NT2/D1 (cell line): ENCODE measurements at regions not wholly inside any gene's neighbourhood (a gene's known extent, or its start where the extent isn't known, plus 50 kb on each side); places are given as distances from the start of the nearest gene placed in this dataset.

Experiments
- DNase-seq: peaks from one replicate; pipeline ENCODE4 v3.0.0-alpha.2; 2011; ENCODE audit warnings: low read depth, low spot score
- H3K27me3 ChIP-seq: 2 replicates; pipeline ENCODE4 v1.6.0; 2011; ENCODE audit warnings: mild to moderate bottlenecking; ENCODE audit not compliant: insufficient read length, insufficient read depth
- H3K36me3 ChIP-seq: 2 replicates; pipeline ENCODE4 v1.6.1; 2011; ENCODE audit warnings: mild to moderate bottlenecking, low read length, mixed read lengths; ENCODE audit not compliant: insufficient read depth, insufficient read length
- H3K4me1 ChIP-seq: 2 replicates; pipeline ENCODE4 v1.5.1; 2011; ENCODE audit not compliant: insufficient read depth, insufficient read length
- H3K4me3 ChIP-seq: 2 replicates; pipeline ENCODE4 v1.5.1; 2011; ENCODE audit warnings: low read depth; ENCODE audit not compliant: insufficient read length
- H3K9ac ChIP-seq: 2 replicates; pipeline ENCODE4 v1.6.0; 2011; ENCODE audit warnings: low read depth; ENCODE audit not compliant: insufficient read length
- H3K9me3 ChIP-seq: 2 replicates; pipeline ENCODE4 v1.5.1; 2011; ENCODE audit warnings: mild to moderate bottlenecking, low read length; ENCODE audit not compliant: insufficient read depth
- SUZ12 ChIP-seq: IDR thresholded peaks from 2 replicates; pipeline ENCODE4 v1.6.1; 2011; ENCODE audit not compliant: insufficient read length, insufficient read depth; ENCODE audit errors: extremely low read depth
- YY1 ChIP-seq: IDR thresholded peaks from 2 replicates; pipeline ENCODE4 v1.6.1; 2011; ENCODE audit not compliant: insufficient read length, insufficient read depth
- ZNF274 ChIP-seq: IDR thresholded peaks from 2 replicates; pipeline ENCODE4 v1.6.1; 2011; ENCODE audit warnings: mild to moderate bottlenecking, low read depth, low read length

DNA sequence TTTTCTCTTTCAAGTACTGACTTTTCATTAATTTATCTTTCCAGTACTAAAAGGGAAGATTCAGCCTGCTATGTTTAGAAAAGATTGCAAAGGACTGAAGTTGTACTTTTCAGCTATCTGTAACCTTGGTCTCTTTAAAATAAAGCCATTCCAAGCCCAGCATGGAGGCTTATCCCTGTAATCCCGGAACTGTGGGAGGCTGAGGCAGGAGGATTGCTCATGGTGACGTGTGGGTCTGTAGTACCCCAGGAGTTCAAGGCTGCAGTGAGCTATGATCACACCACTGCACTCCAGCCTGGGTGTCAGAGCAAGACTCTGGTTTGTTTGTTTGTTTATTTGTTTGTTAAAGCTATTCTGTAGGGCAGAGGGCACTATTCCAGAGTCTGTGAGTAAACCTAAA lies 50.6 kb upstream of the TMEM170B start:
- H3K4me3 ChIP-seq = no peak overlapping the region
- no peaks in the 10 kb centered on the region for H3K9me3 ChIP-seq
- no peak for DNase-seq
- no peaks in the 10 kb centered on the region for H3K4me1 ChIP-seq
- TF ChIP-seq ZNF274 (no peak), SUZ12 (no peak), YY1 (no peak)
- no peaks in the 10 kb centered on the region for H3K27me3 ChIP-seq
- no peaks in the 10 kb centered on the region for H3K36me3 ChIP-seq
- H3K9ac ChIP-seq = no peak overlapping the region

DNA sequence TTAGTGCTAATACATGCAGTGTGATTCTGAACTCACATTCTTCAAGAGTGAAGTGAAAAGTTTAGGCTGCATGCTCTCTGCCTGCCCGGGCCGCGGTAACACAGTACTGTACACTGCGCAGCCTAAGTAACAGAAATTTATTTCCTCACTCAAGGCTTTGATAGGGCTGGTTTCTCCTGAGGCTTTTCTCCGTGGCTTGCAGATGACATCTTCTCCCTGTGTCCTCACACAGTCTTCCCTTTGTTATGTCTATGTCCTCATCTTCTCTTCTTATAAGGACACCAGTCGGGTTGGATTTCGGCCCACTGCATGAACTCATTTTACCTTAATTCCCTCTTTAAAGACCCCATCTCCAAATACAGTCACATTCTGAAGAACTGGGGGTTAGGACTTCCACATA lies 51.1 kb upstream of the TMEM170B start:
- Histone ChIP-seq H3K36me3 (no peaks in the 10 kb centered on the region), H3K4me3 (no peak overlapping the region), H3K9me3 (no peaks in the 10 kb centered on the region), H3K27me3 (no peaks in the 10 kb centered on the region), H3K4me1 (no peaks in the 10 kb centered on the region), H3K9ac (no peak overlapping the region)
- no peak for TF ChIP-seq YY1
- TF ChIP-seq SUZ12 = no peak
- no peak for TF ChIP-seq ZNF274
- no peak for DNase-seq

DNA sequence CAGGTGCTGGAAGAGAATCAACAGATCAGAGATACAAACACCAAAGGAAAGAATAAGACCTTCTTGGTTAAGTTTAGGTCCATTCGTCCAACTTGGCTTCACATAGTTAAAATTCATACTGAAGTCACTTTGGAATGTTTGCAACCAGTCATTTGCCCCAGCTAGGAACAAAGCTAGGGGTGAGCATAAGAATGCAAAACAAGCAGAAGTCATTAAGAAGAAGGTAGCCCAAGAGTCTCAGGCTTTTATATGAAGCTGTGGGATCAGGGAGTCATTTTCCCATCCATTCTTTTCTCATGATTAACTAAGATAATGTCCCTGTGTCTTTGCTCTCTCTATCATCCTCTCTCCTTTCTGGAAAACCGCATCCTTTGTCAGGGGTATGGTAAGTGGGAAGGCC lies 51.5 kb upstream of the TMEM170B start:
- H3K9me3 ChIP-seq = no peaks in the 10 kb centered on the region
- TF ChIP-seq YY1 (no peak), SUZ12 (no peak), ZNF274 (no peak)
- no peak for DNase-seq
- H3K27me3 ChIP-seq = no peaks in the 10 kb centered on the region
- H3K9ac ChIP-seq = no peak overlapping the region
- no peak overlapping the region for H3K4me3 ChIP-seq
- no peaks in the 10 kb centered on the region for H3K4me1 ChIP-seq
- no peaks in the 10 kb centered on the region for H3K36me3 ChIP-seq

DNA sequence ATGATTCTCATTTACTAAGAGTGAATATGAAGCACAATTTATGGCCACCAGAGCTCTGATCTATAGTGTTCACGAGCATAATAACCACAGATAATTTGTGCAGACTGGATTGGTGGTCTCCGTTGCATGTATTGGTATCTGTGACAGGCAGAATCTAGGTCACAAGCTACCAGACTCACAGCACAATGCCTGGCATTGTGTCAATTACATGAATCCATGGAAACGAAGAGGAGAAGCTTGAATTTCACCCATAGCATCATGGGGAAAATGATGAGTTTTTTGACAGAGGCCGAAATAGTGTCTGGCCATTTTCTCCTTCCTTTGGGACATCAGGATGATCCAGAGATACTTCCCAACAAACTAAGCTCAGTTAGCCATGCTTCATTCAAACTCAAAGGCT lies 52.3 kb upstream of the TMEM170B start:
- Histone ChIP-seq H3K36me3 (no peaks in the 10 kb centered on the region), H3K4me3 (no peak overlapping the region)

DNA sequence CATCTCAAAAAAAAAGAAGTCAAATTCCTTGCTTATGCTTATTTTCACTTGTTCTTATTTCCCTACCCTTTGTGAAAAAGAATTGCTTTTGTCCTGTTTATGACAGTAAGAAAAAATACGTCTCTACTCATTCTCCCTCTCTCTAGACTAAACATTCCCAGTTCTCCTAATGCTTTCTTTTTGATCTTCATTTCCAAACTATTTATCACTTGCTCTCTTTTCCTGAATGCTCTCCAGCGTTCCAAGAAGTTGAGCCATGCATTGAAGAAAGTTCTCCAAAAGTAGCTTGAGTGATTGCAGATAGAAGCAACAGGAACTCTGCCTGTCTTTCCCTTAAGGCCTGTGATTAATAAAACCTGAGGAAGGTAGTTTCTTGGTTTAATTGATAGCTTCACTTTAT lies 53.1 kb upstream of the TMEM170B start:
- DNase-seq = no peak
- Histone ChIP-seq H3K4me1 (no peaks in the 10 kb centered on the region), H3K9me3 (no peaks in the 10 kb centered on the region), H3K27me3 (no peaks in the 10 kb centered on the region), H3K9ac (no peak overlapping the region), H3K4me3 (no peak overlapping the region), H3K36me3 (no peaks in the 10 kb centered on the region)
- no peak for TF ChIP-seq SUZ12
- TF ChIP-seq ZNF274 = no peak
- no peak for TF ChIP-seq YY1

More for the DNA sequence above, 52.3 kb upstream of the TMEM170B start:
- H3K4me1 ChIP-seq = no peaks in the 10 kb centered on the region
- no peaks in the 10 kb centered on the region for H3K27me3 ChIP-seq
- no peak for TF ChIP-seq ZNF274
- no peak for TF ChIP-seq SUZ12
- no peak for TF ChIP-seq YY1
- no peak for DNase-seq
- no peaks in the 10 kb centered on the region for H3K9me3 ChIP-seq
- no peak overlapping the region for H3K9ac ChIP-seq

DNA sequence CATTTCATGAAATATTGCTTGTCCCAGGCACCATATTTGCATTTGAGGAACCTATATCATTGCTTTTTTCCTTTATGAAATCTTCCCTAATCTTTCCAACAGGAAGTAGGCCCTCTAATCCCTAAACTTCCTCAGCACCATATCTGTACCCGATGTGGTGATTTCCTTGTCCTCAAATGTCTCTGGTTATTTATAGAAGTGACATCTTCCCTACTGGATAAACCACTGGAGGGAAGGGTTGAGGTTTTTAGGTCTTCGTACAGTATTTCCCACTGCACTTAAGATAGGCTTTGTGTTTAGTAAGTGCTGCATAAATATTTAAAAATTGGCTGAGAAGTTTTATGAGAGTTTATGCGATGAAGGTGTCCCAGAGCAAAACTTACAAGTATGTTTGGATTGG lies 54.9 kb upstream of the TMEM170B start:
- Histone ChIP-seq H3K4me1 (no peaks in the 10 kb centered on the region), H3K9ac (no peak overlapping the region), H3K36me3 (no peaks in the 10 kb centered on the region), H3K4me3 (no peak overlapping the region), H3K9me3 (no peaks in the 10 kb centered on the region), H3K27me3 (no peaks in the 10 kb centered on the region)
- TF ChIP-seq ZNF274 (no peak), YY1 (no peak), SUZ12 (no peak)
- no peak for DNase-seq

DNA sequence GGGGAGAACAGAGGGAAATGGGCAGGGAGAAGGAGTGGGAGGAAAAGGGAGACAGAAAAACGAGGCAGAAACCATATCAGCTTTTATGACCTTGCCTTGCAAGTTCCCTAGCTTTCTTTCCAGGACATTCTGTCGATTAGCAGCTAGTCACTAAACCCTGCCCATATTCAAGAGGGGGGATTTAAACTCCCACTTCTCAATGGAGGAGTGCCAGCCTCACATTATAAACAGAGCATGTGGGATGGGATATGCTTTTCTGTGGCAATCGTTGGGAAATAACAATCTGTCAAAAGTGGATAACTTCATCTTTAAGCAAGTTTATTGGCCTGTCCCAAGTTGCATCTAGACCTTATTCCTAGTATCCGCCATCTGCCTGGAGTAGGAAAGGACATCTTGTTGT lies 57.0 kb upstream of the TMEM170B start:
- Histone ChIP-seq H3K9ac (no peak overlapping the region), H3K4me3 (no peak overlapping the region), H3K27me3 (no peaks in the 10 kb centered on the region), H3K9me3 (no peaks in the 10 kb centered on the region), H3K4me1 (no peaks in the 10 kb centered on the region), H3K36me3 (no peaks in the 10 kb centered on the region)
- TF ChIP-seq ZNF274 (no peak), SUZ12 (no peak), YY1 (no peak)
- DNase-seq = no peak

DNA sequence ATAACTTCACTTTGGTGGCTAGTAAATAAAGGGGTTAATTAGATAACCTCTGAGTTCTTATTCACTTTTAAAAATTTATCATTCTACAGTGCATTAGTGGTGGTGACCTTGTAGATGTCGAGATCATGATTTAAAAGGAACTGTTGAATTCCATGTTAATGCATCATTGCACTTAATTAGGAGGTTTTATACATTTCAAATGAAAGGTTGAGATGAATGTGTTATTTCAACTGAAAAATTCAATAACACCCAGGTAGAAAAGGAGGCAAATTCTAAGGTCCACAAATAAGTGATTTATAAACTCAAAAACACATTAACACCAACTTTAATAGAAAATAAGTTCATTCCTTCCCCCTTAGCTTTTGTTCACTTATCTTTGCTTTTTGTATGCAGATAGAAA lies 58.3 kb upstream of the TMEM170B start:
- H3K4me3 ChIP-seq = no peak overlapping the region
- DNase-seq = no peak
- H3K9ac ChIP-seq = no peak overlapping the region
- H3K36me3 ChIP-seq = no peaks in the 10 kb centered on the region
- H3K9me3 ChIP-seq = no peaks in the 10 kb centered on the region
- no peaks in the 10 kb centered on the region for H3K27me3 ChIP-seq
- no peaks in the 10 kb centered on the region for H3K4me1 ChIP-seq
- TF ChIP-seq SUZ12 = no peak
